GM06990 (cell line): ENCODE measurements at regions not wholly inside any gene's neighbourhood (a gene's known extent, or its start where the extent isn't known, plus 50 kb on each side); places are given as distances from the start of the nearest gene placed in this dataset.

Experiments used
- DNase-seq: peaks from one replicate; pipeline ENCODE4 v3.0.0-alpha.2; 2011; ENCODE audit not compliant: insufficient read length; ENCODE audit errors: extremely low read depth
- H3K27me3 ChIP-seq: replicated peaks from 2 replicates; pipeline ENCODE4 v1.6.0; 2011; ENCODE audit warnings: low read length; ENCODE audit not compliant: control insufficient read depth, insufficient read depth
- H3K36me3 ChIP-seq: 2 replicates; pipeline ENCODE4 v1.5.1; 2011; ENCODE audit warnings: low read length; ENCODE audit not compliant: control insufficient read depth, insufficient read depth
- H3K4me3 ChIP-seq: replicated peaks from 2 replicates; pipeline ENCODE4 v1.5.1; 2011; ENCODE audit warnings: low read depth, mild to moderate bottlenecking, control low read depth, low read length
- CTCF ChIP-seq: IDR thresholded peaks from 2 replicates; pipeline ENCODE4 v1.5.1; 2011; ENCODE audit warnings: low read length, control low read depth, mild to moderate bottlenecking, inconsistent platforms; ENCODE audit not compliant: insufficient read depth, poor library complexity, severe bottlenecking

GRCh38 chr6:122151763-122152162 lies 247.7 kb upstream of the HSF2 start:
- Histone ChIP-seq H3K36me3 (no peaks in the 10 kb centered on the region), H3K4me3 (no peak overlapping the region), H3K27me3 (no peaks in the 10 kb centered on the region)
- no peak for DNase-seq
- no peak for TF ChIP-seq CTCF

- Histone ChIP-seq H3K4me3 (no peak overlapping the region), H3K36me3 (no peaks in the 10 kb centered on the region), H3K27me3 (no peaks in the 10 kb centered on the region)
- no peak for DNase-seq
- no peak for TF ChIP-seq CTCF
Observed at GRCh38 chr6:122153557-122153956, 245.9 kb upstream of the HSF2 start.

- no peak overlapping the region for H3K4me3 ChIP-seq
- H3K36me3 ChIP-seq, result no peaks in the 10 kb centered on the region
- no peak for TF ChIP-seq CTCF
- H3K27me3 ChIP-seq, result no peaks in the 10 kb centered on the region
- no peak for DNase-seq
Observed at GRCh38 chr6:122154155-122154554, 245.3 kb upstream of the HSF2 start.

GRCh38 chr6:122154912-122155575 lies 244.4 kb upstream of the HSF2 start:
- no peak for TF ChIP-seq CTCF
- Histone ChIP-seq H3K27me3 (no peaks in the 10 kb centered on the region), H3K36me3 (no peaks in the 10 kb centered on the region), H3K4me3 (no peak overlapping the region)
- DNase-seq, result no peak

- TF ChIP-seq CTCF, result no peak
- H3K27me3 ChIP-seq, result no peaks in the 10 kb centered on the region
- no peak overlapping the region for H3K4me3 ChIP-seq
- H3K36me3 ChIP-seq, result no peaks in the 10 kb centered on the region
- DNase-seq, result no peak
Observed at GRCh38 chr6:122161136-122161535, 238.3 kb upstream of the HSF2 start.

GRCh38 chr6:122165014-122165413 lies 234.4 kb upstream of the HSF2 start:
- DNase-seq, result no peak
- no peaks in the 10 kb centered on the region for H3K27me3 ChIP-seq
- H3K4me3 ChIP-seq, result no peak overlapping the region
- no peak for TF ChIP-seq CTCF
- H3K36me3 ChIP-seq, result no peaks in the 10 kb centered on the region
